Upper lobe of right lung (tissue), 1 donor: ENCODE measurements at regions not wholly inside any gene's neighbourhood (a gene's known extent, or its start where the extent isn't known, plus 50 kb on each side); places are given as distances from the start of the nearest gene placed in this dataset.

Experiments used
- ATAC-seq: fragments of 200-7000 bp; cut with Tn5 transposase; one replicate; pipeline ENCODE4 v1.9.1; 2020; ENCODE audit warnings: mild to moderate bottlenecking, moderate library complexity
- DNase-seq: peaks from one replicate; pipeline ENCODE4 v3.0.0-alpha.2; 2020
- H3K27ac ChIP-seq: fragments of 200-600 bp; one replicate; pipeline ENCODE4 v1.8.0; 2022
- H3K27me3 ChIP-seq: fragments of 200-600 bp; one replicate; pipeline ENCODE4 v1.8.0; 2022; ENCODE audit warnings: mild to moderate bottlenecking
- H3K36me3 ChIP-seq: fragments of 200-600 bp; one replicate; pipeline ENCODE4 v1.8.0; 2022
- H3K4me1 ChIP-seq: fragments of 200-600 bp; one replicate; pipeline ENCODE4 v1.8.0; 2022
- H3K4me3 ChIP-seq: fragments of 200-600 bp; one replicate; pipeline ENCODE4 v1.8.0; 2022; ENCODE audit warnings: mild to moderate bottlenecking
- H3K9me3 ChIP-seq: fragments of 200-600 bp; one replicate; pipeline ENCODE4 v1.8.0; 2022
- intact Hi-C: fragments of 100-400 bp; cut with DNase I; formaldehyde crosslinking; loops from one replicate; pipeline ENCODE4 v1.11.0; 2022
- TF ChIP-seq, protein P1 (sequence below): fragments of 200-600 bp; IDR thresholded peaks from one replicate; pipeline ENCODE4 v1.8.0; 2022; ENCODE audit warnings: antibody characterized with exemption
- donor health status: DM: no; HTN: yes; CAD: no; lungs with severe emphysema.

DNA sequence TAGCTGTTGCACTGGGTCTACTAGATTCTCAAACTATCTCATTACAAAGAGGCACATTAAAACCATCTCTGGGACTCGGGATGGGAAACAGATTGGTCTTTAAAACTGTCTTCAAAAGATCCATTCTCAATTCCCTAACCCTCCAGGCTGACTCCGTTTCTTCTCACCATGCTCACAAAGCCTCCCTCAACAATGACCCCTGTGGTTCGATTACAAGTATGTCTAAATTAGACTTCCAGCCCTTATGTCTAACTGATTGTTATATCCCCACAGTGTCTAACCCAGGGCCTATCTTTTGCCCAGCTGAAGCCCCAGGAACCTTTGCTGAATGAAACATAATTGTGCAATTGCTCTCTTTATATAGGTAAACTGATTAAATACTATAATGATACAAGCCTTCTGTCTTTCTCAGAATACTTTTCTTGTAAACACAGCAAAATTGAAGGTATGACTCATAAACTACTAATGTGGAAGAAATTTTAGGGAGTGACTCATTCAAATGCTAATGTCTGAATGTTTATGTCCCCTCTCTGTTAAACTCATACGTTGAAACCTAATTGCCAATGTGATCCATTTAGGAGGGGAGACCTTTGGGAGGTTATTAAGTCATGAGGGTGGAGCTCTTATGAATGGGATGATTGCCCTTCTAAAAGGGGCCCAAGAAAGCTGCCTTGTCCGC lies 65.6 kb upstream of the DAB1 start:
- Histone ChIP-seq H3K27ac (no peak overlapping the region), H3K36me3 (no peaks in the 10 kb centered on the region), H3K4me3 (no peak overlapping the region), H3K9me3 (no peaks in the 10 kb centered on the region), H3K27me3 (no peaks in the 10 kb centered on the region), H3K4me1 (no peaks in the 10 kb centered on the region)
- intact Hi-C loops = no loop called here
- DNase-seq = no peak
- TF ChIP-seq, protein P1, sequence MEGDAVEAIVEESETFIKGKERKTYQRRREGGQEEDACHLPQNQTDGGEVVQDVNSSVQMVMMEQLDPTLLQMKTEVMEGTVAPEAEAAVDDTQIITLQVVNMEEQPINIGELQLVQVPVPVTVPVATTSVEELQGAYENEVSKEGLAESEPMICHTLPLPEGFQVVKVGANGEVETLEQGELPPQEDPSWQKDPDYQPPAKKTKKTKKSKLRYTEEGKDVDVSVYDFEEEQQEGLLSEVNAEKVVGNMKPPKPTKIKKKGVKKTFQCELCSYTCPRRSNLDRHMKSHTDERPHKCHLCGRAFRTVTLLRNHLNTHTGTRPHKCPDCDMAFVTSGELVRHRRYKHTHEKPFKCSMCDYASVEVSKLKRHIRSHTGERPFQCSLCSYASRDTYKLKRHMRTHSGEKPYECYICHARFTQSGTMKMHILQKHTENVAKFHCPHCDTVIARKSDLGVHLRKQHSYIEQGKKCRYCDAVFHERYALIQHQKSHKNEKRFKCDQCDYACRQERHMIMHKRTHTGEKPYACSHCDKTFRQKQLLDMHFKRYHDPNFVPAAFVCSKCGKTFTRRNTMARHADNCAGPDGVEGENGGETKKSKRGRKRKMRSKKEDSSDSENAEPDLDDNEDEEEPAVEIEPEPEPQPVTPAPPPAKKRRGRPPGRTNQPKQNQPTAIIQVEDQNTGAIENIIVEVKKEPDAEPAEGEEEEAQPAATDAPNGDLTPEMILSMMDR = no peak
- ATAC-seq = no peak

DNA sequence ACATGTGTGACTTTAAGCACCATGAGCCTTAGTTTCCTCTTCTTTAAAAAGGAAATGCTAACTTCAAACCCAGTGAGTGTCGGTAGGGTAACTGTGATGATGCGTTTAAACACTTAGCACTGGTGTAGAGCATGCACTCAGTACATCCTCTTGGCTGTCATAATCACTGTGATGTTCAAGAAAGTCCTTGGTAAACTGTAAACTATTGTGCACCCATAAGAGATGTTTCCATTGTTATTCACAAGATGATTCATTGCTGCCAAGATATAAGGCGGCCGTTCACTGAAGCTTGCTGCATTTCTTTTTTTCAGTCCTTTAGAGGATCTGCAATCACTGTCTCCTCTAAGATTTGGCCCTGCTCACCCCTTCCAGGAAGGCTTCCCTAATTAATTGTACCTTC lies 61.8 kb upstream of the DAB1 start:
- Histone ChIP-seq H3K27me3 (no peaks in the 10 kb centered on the region), H3K9me3 (no peaks in the 10 kb centered on the region), H3K36me3 (no peaks in the 10 kb centered on the region), H3K4me3 (no peak overlapping the region), H3K27ac (no peak overlapping the region), H3K4me1 (no peaks in the 10 kb centered on the region)
- intact Hi-C loops = no loop called here
- TF ChIP-seq, protein P1 = no peak
- ATAC-seq (no peak), DNase-seq (no peak)

DNA sequence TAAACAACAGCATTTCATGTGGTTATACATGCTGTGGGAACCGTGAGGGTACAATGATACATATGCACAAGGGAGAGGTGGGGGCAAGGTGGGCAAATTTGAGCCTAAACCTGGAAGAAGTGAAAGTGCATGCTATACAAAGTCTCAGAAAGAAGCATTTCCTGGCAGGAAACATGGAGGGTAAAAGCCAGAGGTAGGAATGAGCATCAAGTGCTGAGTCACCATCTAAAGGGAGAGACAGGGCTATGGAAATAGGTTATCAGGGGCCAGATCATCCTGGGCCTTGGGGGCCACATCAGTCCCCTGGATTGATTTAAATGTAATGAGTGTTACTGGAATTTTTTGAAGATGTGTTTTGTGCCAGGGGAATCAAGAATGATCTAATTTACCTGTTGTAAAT lies 60.1 kb upstream of the DAB1 start:
- Histone ChIP-seq H3K4me3 (no peak overlapping the region), H3K27me3 (no peaks in the 10 kb centered on the region), H3K27ac (no peak overlapping the region), H3K36me3 (no peaks in the 10 kb centered on the region), H3K4me1 (no peaks in the 10 kb centered on the region), H3K9me3 (no peaks in the 10 kb centered on the region)
- ATAC-seq = no peak
- intact Hi-C loops = no loop called here
- TF ChIP-seq, protein P1 = no peak
- no peak for DNase-seq

DNA sequence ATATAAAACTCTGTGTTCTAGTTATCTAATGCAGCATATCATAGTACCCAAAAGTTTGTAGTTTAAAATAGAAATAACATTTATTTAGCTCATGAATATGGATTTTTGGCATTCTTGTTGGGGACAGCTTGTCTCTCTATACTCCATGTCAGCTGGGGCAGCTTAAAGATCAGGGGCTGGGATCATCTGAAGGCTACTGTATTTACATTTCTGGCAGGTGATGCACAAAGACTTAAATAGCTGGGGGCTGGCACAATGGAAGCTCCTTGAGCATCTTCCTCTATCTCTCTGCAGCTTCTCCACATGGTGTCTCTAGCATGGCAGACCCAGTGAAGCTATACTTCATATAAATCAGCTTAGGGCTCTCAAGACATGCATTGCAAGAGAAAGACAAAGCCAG lies 55.6 kb upstream of the DAB1 start:
- no peak for ATAC-seq
- Histone ChIP-seq H3K4me3 (no peak overlapping the region), H3K4me1 (no peaks in the 10 kb centered on the region), H3K27me3 (no peaks in the 10 kb centered on the region), H3K9me3 (no peaks in the 10 kb centered on the region), H3K27ac (no peak overlapping the region), H3K36me3 (no peaks in the 10 kb centered on the region)
- DNase-seq = no peak
- intact Hi-C loops = no loop called here
- TF ChIP-seq, protein P1 = no peak

DNA sequence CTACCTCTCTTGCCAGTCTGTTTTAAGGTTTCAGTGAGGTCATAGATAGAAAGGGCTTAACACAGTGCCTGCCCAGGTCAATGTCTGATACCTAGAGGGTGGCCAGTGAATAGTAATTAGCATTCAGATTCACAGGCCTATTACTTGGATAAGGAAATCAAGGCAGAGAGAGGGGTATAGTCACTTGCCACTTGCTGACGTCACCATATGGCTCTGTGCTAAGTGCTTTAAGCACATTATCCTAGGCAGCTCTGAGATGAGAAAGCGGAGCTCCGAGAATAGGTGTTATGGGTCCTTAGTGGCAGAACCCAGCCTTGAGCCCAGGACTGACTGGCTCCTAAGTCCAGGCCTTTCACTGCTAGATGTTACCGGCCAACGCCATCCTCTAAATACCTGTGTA lies 51.5 kb upstream of the DAB1 start:
- H3K27me3 ChIP-seq = no peaks in the 10 kb centered on the region
- no peak overlapping the region for H3K27ac ChIP-seq
- H3K4me3 ChIP-seq = no peak overlapping the region
- ATAC-seq = no peak
- H3K36me3 ChIP-seq = no peaks in the 10 kb centered on the region
- H3K4me1 ChIP-seq = no peaks in the 10 kb centered on the region
- DNase-seq = no peak
- intact Hi-C loops = no loop called here
- TF ChIP-seq, protein P1 = no peak
- no peaks in the 10 kb centered on the region for H3K9me3 ChIP-seq
